ENCODE measurements at regions not wholly inside any gene's neighbourhood (a gene's known extent, or its start where the extent isn't known, plus 50 kb on each side); places are given as distances from the start of the nearest gene placed in this dataset.

- Histone ChIP-seq H4K20me1 (ENCODE audit: insufficient read depth, low read length) (no peaks in the 10 kb centered on the region), H3K4me1 (ENCODE audit: low read length) (no peaks in the 10 kb centered on the region), H3K79me2 (ENCODE audit: low read length) (no peaks in the 10 kb centered on the region), H3K9me3 (replicated peaks; ENCODE audit: insufficient read depth, low read length) (no peaks in the 10 kb centered on the region), H3K27ac (ENCODE audit: low read length) (no peak overlapping the region), H3K4me3 (ENCODE audit: low read length) (no peak overlapping the region), H3K9ac (ENCODE audit: low read length) (no peak overlapping the region), H3F3A (ENCODE audit: insufficient read depth, low read length) (no peaks in the 10 kb centered on the region), H3K4me2 (ENCODE audit: low read depth, low read length) (no peak overlapping the region), H3K36me3 (replicated peaks; ENCODE audit: insufficient read depth, low read length) (no peaks in the 10 kb centered on the region), H3K27me3 (replicated peaks; ENCODE audit: insufficient read depth, low read length) (no peaks in the 10 kb centered on the region), H3K9me2 (replicated peaks; ENCODE audit: insufficient read depth, low read length) (no peaks in the 10 kb centered on the region), H2AFZ (ENCODE audit: low read length) (no peak overlapping the region)
- TF ChIP-seq CTCF (IDR thresholded peaks at IDR 0.05; ENCODE audit: low read length): no peak
- TF ChIP-seq EZH2phosphoT487 (IDR thresholded peaks at IDR 0.05; ENCODE audit: low read length): no peak
- no peak for TF ChIP-seq EZH2 (optimal IDR thresholded peaks at IDR 0.05; ENCODE audit: low read depth, low read length)
- no peak for DNase-seq
Observed at GRCh38 chr16:49010879-49011278, 270.8 kb downstream of the CBLN1 start.

- Histone ChIP-seq H3K79me2 (ENCODE audit: low read length) (no peaks in the 10 kb centered on the region), H3K9ac (ENCODE audit: low read length) (no peak overlapping the region), H3K4me3 (ENCODE audit: low read length) (no peak overlapping the region), H3K4me2 (ENCODE audit: low read depth, low read length) (no peak overlapping the region), H3K27me3 (replicated peaks; ENCODE audit: insufficient read depth, low read length) (no peaks in the 10 kb centered on the region), H4K20me1 (ENCODE audit: insufficient read depth, low read length) (no peaks in the 10 kb centered on the region), H3K36me3 (replicated peaks; ENCODE audit: insufficient read depth, low read length) (no peaks in the 10 kb centered on the region), H3F3A (ENCODE audit: insufficient read depth, low read length) (no peaks in the 10 kb centered on the region), H2AFZ (ENCODE audit: low read length) (no peak overlapping the region), H3K9me3 (replicated peaks; ENCODE audit: insufficient read depth, low read length) (no peaks in the 10 kb centered on the region), H3K27ac (ENCODE audit: low read length) (no peak overlapping the region), H3K4me1 (ENCODE audit: low read length) (no peaks in the 10 kb centered on the region), H3K9me2 (replicated peaks; ENCODE audit: insufficient read depth, low read length) (no peaks in the 10 kb centered on the region)
- TF ChIP-seq EZH2 (optimal IDR thresholded peaks at IDR 0.05; ENCODE audit: low read depth, low read length): no peak
- no peak for TF ChIP-seq CTCF (IDR thresholded peaks at IDR 0.05; ENCODE audit: low read length)
- TF ChIP-seq EZH2phosphoT487 (IDR thresholded peaks at IDR 0.05; ENCODE audit: low read length): no peak
- DNase-seq: no peak
Observed at GRCh38 chr16:49010396-49010795, 271.2 kb downstream of the CBLN1 start.

GRCh38 chr16:49009204-49009603 lies 272.4 kb downstream of the CBLN1 start:
- Histone ChIP-seq H3K4me1 (ENCODE audit: low read length) (no peaks in the 10 kb centered on the region), H3K9me3 (replicated peaks; ENCODE audit: insufficient read depth, low read length) (no peaks in the 10 kb centered on the region), H3K4me3 (ENCODE audit: low read length) (no peak overlapping the region), H3F3A (ENCODE audit: insufficient read depth, low read length) (no peaks in the 10 kb centered on the region), H3K27ac (ENCODE audit: low read length) (no peak overlapping the region), H3K9me2 (replicated peaks; ENCODE audit: insufficient read depth, low read length) (no peaks in the 10 kb centered on the region), H3K4me2 (ENCODE audit: low read depth, low read length) (no peak overlapping the region), H2AFZ (ENCODE audit: low read length) (no peak overlapping the region), H3K9ac (ENCODE audit: low read length) (no peak overlapping the region), H4K20me1 (ENCODE audit: insufficient read depth, low read length) (no peaks in the 10 kb centered on the region), H3K36me3 (replicated peaks; ENCODE audit: insufficient read depth, low read length) (no peaks in the 10 kb centered on the region), H3K27me3 (replicated peaks; ENCODE audit: insufficient read depth, low read length) (no peaks in the 10 kb centered on the region), H3K79me2 (ENCODE audit: low read length) (no peaks in the 10 kb centered on the region)
- no peak for DNase-seq
- TF ChIP-seq EZH2phosphoT487 (IDR thresholded peaks at IDR 0.05; ENCODE audit: low read length) (no peak), EZH2 (optimal IDR thresholded peaks at IDR 0.05; ENCODE audit: low read depth, low read length) (no peak), CTCF (IDR thresholded peaks at IDR 0.05; ENCODE audit: low read length) (no peak)
